HG03095 (cell line): ENCODE measurements at regions not wholly inside any gene's neighbourhood (a gene's known extent, or its start where the extent isn't known, plus 50 kb on each side); places are given as distances from the start of the nearest gene placed in this dataset.

ENCODE experiments used
- ATAC-seq: cut with Tn5 transposase; IDR thresholded peaks from one replicate; pipeline ENCODE4 v1.9.1; 2021; ENCODE audit warnings: moderate library complexity; ENCODE audit not compliant: unreplicated experiment

DNA sequence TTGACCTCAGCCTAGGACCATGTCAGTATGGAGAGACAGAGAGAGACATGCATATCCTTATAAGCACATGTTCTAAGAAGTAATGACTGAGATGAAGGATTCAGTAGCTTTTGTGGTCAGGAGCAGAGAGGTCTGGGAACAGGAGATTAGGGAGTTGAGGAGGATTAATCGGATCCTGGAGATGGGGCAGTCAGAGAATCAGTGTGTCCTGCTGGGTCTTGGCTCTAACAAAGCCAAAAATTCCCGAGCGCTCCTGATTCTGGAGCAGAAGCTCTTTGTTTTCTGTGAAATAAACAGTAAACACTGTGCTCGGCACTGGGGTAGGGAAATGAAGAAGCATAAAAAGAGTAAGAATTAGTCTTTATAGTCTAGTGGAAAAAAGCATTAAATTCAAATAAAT, 520.0 kb upstream of the CLINT1 start:
- no peak for ATAC-seq

DNA sequence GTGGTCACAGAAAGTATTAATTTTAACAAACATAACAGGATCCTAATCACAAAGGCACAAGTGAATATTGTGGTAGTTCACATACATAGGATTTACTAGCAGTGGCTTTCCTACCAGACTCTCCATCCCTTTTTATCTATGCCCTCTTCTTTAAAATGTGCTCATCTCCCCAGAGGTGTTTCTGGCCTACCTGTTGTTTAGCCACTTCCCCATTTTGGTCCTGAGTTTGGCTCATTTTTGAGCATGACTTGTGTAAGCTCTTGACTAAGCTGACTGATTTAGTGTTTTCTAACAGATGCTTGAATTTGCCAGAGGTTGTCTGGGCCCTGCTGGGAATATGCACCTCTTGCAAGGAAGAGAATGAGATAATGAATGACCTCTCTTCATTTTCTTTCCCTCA, 517.7 kb upstream of the CLINT1 start:
- no peak for ATAC-seq

DNA sequence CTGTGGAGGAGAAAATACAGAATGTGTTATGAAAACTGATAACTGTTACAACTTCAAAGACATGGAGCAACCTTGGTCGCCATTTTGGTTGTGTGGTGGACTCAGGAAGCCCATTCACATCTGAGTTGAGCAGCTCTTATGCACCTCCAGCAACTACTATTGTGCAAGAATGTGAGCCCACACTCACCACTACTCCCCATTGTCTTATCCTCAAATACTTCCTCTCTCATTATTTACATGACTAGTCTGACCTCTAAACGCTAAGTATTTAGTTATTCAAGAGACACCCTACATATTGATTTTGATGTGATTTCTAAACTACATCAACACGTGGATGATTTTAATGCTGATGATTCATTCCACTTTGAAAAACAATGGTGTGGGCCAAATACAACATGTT, 516.6 kb upstream of the CLINT1 start:
- no peak for ATAC-seq

DNA sequence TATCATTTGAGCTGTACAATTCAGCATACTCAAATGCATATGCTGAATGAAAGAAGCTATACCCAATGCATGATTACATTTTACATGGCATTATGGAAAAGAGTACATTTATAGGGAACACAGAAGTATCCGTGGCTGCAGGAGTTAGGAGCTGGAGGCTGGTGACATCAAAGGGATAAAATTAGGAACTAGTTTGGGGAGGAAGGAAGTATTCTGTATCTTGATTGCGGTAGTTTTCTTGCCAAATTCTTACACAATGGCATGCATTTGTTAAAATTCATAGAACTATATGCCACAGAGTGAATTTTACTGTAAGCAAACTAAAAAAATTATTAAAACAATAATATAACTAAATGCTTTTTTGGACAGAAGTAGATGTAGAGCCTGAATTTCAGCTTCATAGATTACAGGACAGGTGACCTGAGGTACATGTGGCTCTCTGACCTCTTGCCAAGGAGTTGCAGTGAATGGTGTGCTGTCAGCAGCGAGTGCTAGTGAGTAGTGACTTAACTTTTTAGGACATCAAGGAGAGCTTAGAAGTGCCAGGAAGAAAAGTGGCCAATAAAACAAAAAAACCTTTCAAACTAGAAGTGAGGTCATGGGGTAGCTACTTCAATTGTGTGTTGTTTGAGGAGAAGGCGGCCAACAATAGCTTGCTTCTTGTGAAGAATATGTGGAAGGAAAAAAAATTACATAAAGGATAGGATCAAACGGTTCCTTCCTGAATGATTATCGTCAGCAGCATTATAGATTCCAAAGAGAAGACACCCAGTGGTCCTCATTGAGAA, 514.9 kb upstream of the CLINT1 start:
- no peak for ATAC-seq

DNA sequence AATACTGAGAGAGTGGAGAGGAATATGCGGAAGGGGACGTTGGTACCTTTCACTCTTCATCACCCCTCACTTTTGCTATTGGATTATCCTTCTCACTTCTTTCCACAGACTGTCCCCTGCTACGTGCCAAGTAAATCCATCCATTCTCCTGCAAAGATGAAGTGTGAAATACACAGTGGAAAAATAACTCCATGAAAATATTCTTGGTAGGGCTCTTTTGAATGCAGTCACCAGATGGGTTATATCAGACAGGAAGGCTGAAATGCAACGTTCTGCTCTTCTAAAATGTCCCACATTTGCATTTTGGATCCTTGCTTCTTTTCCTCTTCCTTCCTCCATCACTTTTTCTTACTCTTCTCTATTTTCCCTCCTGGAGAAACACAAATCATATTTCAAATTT, 510.3 kb upstream of the CLINT1 start:
- no peak for ATAC-seq

DNA sequence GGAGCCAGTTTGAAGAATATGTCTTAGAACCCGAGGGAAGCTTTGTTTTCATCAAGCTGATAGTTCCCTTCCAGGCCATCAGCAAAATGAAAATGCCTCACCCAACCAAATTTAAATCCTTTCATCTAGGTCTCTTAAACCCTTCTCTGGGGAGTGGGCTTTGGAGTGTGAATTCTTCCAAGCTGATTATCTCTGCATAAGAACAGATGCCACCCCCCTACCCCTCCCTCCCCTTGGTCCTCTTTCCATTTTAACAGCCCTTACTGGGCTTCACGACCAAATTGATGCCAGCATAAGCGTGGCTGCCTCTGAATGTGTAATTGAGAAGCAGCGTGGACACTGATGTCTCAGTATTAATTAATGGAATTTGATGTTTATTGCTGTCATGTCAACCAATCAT, 509.7 kb upstream of the CLINT1 start:
- ATAC-seq: no peak

DNA sequence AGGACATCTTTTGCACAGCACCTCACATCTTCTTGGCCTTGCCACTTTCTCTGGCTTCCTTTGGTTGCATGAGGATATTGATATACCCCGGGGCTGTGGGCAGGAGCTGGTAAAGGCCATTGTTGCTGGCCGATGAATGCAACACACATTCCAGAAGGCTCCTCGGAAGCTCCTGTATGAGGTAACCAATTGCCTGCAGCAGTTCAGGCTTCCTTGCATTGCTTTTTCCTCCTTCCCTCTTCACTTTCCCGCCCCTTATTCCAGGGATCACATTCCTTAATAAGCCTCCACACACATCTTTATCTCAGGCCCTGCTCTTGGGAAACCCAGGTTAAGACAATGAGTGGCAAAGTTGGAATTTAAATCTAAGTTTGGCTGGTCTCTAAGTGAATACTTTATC, 505.4 kb upstream of the CLINT1 start:
- ATAC-seq: no peak

DNA sequence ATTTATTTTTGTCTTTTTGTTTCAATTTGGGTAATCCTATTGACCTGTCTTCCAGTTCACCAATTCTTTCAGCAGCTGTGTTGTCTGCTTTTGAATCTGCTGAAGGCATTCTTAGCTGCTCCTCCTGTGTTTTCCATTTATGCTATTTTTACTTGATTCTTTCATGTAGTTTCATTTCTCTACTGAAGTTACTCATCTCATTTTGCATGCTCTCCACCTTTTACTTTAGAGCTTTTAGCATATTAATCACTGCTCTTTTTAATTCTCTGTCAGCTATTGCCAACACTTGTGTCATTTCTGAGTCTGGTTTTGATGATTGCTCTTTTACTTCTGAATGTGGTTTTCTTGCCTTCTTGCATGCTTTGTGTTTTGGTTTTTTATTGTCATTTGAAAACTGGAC, 496.0 kb upstream of the CLINT1 start:
- no peak for ATAC-seq

DNA sequence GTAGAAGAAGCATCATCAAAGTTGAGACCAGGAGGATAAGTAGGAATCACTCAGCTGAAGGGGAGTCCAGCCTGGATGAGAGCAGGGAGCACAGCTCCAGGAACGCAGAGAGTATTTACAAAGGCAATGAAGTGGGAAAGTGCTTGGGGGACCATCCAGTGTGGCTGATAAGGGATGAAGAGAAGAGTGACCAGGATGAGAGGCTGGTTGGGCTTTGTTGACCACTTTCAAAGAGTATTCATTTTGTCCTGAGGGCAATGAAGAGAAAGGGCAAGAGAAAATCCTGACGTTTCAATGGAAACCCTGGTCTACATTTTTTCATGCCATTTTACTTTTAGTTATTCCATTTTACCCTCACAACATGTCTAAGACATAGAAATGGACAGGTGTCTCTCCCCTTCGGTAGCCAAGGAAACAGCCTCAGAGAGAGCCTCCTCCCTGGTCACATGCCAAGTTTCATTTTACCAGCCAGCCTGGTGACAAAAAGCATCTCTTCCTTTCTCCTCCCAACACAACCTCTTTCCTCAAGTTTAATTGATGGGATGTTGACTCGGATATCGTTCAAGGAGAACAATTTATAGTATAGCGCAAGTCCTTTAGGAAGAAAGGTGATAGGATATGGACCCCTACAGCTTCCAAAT, 492.7 kb upstream of the CLINT1 start:
- no peak for ATAC-seq

DNA sequence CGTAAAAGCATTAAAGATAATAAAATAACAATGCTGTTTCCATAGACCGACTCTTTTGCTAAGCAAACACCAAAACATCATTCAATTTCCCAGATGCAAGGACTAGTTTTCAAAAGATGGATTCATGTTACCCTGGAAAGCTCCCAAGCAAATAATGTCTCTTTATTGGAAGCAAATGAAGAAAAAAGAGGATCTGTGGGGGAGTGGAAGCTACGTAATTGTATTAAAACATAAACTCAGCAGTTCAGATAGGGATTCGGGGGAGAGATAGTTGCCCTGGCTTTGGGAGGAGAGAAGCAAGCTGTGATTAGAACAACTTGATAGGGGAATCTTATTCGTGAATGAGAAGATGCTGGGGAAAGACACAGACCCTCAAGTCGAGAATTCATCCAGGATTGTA, 491.0 kb upstream of the CLINT1 start:
- ATAC-seq: no peak

DNA sequence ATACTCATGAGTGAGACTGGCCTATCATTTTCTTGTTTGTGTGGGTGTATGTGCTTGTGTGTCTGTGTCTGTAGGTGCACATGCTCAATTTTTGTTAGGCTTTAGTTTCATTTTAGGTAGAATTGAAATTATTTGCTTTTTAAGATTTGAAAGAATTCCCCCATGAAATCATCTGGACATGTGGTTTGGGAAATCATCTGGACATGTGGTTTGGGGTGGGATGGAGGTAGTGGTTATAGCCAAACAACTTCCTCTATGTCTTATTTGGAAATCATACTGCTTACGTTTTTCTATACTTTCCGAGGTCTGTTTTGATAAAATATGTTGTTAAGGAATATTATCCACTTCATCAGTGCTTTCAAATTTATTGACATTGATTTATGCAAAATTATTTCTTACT, 485.4 kb upstream of the CLINT1 start:
- no peak for ATAC-seq

DNA sequence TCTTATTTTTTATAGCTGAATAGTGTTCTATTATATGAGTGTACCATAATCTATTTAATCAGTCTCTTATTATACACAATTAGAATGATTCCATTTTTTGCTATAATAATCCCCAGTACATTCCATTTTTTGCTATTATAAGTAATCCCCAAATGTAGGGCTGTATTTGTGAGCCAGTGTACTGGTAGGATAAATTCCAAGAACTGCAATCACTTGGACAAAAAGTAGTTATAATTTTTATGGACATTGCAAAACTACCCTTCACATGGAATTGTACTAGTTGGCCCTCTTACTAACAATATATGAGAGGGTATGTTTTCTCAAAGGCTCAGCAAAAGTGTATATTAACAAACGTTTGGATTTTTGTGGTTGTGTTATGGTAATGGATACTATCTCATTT, 481.7 kb upstream of the CLINT1 start:
- ATAC-seq: no peak

DNA sequence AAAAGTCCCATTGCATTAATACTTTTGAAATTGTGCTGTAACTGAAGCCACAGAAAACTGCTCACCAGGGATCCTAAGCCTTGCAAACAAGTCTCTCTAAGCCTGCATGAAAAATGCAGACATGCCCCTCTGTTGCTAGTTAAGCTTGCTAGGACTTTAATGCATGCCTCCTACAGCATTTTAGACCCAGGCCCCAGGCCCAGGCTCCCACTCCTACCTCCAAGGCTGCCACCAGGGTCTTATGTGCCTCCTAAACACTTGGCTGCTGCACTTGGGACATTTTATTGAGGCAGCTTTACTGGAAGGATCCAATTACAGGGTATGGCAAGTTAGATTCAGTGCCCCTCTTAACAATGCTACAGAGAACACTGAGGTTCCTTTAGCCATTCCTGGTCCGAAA, 467.3 kb upstream of the CLINT1 start:
- ATAC-seq: no peak

DNA sequence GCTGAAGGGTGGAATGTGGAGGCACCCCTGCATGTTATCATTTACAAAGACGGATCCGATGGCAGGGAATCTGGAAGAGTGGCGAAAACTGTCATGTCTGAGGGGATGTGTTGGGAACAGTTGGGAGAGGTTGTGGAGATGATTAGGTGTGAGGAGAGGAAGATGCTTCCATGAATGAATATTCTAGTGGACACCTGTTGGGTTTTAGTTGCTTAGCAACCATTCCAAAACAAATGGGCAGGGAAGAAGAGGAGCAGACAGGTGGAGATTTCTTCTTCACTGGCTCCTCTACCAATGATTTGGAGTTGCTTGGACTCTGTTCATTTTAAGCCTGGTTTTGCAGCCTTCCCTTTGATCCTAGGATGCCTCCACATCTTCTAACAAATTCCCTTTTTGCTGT, 465.3 kb upstream of the CLINT1 start:
- ATAC-seq: no peak

DNA sequence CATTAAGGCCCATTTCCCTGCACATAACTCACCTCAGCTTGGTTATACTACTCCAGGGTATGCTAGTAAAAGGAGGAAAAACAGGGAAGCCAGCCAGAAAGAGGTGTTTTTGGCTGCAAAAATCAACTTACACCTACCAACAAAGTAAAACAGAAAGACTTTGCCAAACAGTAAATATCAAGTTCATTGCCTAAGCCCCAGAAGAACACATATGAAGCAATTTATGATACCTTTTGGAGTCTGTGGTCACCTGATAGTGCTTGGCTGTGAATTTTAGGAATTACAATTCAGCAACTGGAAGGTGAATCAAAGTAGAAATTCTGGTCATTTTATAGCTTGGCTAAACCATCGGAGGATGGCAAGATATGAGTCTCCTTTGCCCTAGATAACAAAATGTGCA, 463.7 kb upstream of the CLINT1 start:
- ATAC-seq: no peak

DNA sequence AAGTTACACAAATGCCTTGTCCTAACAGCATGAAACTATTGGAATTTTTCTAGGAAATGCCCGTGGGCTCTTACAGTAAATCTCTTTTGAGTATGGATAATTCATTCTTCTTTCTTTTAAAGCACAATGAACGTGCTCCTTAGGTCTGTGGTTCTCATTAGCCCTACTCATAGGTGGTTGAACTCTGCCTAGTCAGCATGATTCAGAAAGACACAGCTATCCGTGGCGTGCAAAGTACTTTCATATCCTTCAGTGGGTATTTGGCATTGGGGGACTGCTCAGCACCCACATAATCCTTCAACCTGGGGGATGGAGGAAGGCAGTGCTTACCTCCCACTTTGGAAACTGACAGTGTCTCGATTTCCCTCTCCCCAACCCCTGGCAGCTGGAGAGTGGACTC, 462.0 kb upstream of the CLINT1 start:
- no peak for ATAC-seq

DNA sequence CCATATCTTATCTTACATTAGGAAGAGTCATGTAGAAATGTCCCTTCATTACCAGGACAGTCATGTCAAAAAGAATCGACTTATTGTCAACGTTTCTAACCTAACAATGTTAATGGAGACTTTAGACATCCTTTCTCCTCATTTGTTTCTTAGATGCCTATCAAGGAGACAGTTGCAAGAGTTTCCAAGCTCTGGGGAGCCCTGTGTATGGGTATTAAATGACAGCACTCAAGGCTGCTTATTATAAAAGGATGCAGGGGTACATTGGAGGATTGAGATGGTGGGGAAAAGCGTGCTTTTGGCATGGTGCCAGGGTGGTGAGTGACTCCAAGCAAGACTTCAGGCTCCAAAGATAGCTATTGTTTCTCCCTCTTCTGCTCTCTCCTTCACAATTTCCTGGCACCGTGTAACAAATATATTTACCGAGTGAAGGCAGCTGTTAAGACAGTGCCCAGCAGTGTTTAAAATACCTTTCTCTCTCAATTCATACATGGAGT, 461.3 kb upstream of the CLINT1 start:
- no peak for ATAC-seq

DNA sequence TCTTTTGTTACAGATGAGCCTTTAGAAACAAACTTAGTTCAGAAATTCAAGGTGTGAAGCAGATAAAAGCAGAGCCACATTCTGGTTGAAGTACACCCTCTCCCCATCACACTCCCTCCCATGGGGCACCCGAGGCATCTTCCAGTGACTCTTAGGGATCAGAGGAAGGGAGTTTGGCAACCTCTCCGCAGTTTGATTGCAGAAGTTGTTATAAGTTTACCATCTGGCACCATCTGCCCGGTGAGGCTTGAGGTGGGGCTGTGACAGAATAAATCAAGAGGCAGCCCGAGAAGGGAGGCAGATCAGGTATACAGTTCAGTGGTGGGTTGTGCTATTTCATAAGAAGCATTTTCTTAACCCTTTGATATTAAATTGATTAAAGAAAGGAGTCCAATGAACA, 458.6 kb upstream of the CLINT1 start:
- no peak for ATAC-seq

DNA sequence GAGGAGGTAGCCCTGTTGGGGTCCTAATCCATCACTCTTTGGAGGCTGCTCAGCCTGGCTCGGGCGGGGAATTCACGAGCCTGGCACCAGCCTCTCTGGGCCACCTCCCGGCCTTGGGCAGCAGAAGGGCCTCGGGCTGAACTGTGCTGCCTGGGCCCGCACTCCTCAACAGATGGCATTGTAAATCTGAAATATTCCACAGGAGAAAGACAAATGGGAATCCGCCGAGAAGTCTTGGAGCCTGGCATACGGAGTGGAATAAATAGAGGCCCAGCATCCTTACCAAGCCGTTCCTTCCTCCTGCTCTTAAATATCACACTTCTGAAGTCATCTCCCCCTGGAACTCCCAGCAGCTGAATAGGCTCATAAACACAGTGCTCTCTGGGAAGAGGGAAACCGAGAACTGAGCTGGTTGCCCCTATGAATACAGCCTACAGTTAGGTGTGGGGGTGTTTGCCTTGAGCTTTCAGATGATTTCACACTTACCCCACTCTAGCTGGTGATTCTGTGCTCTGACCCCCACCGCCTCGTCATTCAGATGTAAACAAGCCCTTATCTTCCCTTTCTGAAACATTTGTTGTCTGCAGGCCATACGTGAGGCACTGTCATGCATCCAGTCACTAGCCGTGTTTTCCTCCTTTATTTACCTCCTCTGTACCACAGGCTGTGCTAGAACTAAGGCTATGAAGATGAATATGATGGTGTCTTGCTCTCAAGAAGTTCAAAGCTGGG, 455.0 kb upstream of the CLINT1 start:
- no peak for ATAC-seq

DNA sequence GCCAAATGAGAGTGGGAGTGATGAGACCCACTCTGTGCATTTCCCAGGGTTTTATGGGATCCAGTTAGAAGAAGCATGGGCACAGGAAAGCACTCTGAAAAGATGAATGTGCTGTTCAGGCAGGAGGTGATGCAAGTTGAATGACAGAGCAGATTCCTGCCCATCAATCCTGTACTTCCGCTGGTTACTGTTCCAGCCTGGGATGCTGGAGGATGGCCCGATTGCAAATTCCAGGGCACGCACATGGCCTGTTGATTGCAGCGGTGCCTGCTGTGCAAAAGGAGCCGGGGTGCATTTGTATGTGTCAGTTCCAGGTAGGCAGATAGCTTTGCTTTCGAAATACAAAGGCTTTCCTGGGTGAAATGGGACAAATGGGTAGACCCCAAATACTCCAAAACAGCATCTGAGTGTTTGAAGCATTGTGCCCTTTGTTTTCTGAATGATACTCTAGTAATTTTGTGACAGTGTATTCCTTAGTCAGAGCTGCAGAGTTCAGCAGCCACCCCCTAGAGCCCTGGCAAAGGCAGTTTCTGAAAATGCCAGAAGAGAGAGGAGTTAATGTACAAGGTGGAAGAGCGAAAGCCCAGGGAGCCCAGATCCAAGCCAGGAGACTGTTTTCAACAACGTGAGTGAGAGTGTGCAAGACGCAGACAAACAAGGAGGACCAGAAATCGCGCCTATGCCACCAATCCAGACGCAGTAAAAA, 454.2 kb upstream of the CLINT1 start:
- ATAC-seq: no peak

DNA sequence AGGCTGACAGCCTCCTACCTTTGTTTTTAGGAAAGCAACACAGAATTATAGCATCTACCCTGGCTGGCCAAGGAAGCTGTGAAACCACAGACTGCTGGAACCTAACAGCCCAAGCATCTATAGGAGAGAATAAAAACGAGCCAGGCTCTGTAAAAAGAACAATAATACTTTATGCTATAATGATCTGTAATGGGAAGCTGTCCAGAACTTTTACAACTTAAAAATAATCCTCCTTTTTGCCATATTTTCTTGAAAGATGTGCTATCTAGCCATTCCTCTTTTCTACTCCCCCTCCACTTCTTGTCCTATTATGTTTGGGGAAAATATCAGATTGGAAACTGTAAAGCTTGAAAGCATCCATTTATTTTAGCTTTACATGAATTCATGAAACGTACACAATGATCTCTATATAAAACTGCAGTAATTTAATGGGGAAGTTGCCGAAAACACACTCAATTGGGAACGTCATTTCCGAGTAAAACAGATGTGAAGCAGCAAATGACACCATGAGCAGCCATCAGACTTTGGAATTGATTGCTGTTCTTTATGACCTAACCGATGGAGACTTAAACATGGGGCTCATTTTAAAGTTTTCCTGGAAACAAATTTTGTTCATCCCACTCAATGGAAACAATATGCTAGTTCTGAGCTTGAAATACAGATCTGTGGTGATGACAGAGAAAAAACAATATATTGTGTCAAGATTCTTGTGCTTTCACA, 450.3 kb upstream of the CLINT1 start:
- no peak for ATAC-seq
